Activated CD8-positive, alpha-beta memory T cell treated with anti-CD3 and anti-CD28 coated beads, Interleukin-2, amount 50 U/mL, for 24 hours (primary cell): ENCODE measurements at regions not wholly inside any gene's neighbourhood (a gene's known extent, or its start where the extent isn't known, plus 50 kb on each side); places are given as distances from the start of the nearest gene placed in this dataset.

Experiments
- DNase-seq: peaks from one replicate; pipeline ENCODE4 v3.0.0-alpha.2; 2020; ENCODE audit errors: extremely low read depth

DNA sequence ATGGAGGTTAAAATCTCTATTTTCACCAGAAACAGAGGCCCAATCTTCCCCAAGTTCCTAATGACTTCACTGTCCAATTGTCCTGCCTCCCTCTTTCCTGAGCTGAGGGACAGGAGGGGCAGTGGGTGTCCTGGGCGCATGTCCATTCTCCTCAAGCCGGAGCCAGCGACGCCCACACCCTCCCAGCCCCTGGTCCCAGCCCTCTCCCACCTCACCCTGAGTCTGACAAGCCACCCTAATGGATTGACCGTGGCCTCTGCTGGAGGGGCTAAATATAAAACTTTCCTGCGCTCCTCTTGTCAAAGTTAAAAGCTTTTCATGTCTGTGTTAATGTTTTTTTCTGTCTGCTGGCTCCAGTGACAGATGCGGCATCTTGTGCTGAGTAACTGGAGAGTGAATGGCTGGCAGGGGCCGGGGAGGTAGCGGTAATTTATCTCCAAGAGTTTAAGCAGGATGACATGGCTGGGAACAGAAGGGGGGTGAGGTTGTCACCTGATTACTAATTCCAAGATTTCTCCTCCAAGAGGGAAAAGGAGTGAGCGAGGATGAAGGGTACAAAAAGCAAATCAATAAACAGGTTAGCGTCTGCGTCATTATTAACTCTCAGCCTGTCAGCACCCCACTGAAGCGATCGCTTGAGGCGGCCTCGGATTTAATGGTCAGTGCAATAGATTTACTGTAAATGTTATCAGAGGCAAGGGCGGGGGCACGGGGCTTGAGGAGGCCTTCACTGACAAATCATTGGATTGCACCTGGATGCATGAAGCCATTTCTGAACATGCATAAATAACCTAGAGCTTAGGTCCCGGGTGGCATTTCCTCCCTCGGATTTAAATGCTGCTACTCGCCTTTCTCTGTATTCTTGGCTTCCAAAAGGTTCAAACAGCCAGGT lies 118.1 kb upstream of the MAFB start:
- no peak for DNase-seq

DNA sequence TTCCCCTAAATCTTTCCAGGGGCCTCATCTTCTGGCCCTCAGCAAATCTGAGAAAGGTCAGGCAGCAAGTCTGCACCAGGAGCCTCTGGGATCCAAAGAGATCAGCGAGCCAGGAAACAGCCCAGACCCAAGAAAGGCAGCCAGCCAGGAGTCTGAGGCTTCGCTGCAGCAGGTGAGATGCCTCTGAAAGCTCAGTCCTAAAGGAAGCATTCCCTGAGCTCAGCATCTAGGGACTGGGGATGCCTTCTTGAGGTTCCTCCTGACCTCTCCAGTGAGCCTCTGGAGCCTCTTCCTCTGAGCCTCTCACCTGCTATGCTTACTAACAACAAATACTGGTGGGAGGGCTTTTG lies 118.8 kb upstream of the MAFB start:
- no peak for DNase-seq

DNA sequence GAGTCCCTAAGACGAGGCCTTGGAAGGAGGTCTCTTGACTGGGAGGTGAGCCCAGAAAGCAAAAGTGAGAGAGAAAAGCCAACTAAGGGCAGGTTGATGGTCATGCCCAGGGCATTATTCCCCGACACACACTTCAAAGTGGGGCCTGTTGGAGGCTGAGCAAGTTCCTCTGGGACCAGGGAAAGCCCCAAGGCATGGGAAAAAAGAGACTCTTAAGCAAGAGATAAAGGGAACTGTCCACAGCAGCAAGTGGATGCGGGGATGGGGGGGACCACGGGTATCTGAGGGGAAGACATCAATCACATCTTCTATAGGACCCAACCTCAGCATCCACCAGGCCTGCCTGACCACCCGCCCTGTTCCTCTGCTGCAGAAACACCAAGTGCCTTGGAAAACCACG lies 119.9 kb upstream of the MAFB start:
- DNase-seq: no peak

DNA sequence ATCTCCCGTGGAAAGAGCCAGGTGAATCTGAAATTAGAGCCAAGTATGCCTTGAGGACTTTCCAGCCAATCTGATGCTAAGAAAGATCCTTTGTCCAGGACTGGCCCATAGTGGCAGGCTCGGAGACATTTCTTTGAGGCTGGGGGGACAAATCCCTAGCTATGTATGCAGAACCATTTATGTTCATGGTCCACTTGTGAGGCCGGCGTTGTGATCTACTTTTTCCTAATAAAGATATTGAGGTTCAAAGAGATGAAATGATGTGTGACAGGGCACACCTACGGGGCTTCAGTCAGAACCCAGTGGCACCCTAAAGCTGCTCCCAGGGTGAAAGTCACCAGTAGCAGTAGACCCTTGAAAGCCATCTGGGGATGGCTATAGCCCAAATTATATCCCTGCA lies 120.3 kb upstream of the MAFB start:
- DNase-seq: no peak

DNA sequence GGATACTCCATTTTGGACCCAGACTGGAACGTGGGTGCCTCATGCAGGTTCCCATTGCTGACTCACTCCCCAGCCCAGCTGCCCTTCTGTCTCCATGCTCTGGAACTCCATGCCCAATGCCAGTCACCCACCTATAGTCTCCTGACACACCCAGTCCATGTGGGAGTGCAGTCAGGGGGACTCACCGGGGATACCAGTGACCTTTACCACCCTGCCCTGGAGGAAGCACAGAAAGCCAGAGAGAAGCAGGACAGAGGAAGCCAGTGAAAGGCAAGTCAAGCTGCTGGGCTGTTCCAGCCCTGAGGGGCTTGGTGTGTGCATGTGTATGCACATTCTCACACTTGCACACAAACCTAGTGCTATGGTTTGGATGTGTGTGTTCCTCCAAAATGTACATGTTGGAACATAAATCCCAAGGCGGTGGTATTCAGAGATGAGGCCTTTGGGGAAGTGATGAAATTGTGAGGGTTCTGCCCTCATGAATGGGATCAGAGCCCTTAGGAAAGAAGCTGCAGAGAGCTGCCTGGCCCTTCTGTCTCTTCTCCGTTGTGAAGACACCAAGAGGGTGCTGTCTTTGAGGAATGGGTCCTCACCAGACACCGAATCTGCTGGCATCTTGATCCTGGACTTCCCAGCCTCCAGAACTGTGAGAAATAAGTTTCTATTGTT lies 121.4 kb upstream of the MAFB start:
- DNase-seq: no peak

DNA sequence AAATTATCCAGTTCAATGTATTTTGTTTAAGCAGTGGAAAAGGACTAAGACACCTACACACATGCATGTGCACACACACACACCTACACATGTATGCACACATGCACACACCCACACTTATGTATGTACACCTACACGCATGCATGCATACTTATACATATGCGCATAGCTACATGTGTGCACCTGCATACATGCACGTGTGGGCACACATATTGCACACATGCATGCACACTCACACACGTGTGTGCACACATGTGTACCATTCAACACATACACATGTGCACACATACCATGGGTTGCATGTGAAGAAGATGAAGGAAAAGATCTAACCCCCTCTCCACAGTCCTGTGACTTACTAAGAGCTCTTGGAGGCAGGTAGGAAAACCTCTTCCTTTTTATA lies 122.0 kb upstream of the MAFB start:
- no peak for DNase-seq

DNA sequence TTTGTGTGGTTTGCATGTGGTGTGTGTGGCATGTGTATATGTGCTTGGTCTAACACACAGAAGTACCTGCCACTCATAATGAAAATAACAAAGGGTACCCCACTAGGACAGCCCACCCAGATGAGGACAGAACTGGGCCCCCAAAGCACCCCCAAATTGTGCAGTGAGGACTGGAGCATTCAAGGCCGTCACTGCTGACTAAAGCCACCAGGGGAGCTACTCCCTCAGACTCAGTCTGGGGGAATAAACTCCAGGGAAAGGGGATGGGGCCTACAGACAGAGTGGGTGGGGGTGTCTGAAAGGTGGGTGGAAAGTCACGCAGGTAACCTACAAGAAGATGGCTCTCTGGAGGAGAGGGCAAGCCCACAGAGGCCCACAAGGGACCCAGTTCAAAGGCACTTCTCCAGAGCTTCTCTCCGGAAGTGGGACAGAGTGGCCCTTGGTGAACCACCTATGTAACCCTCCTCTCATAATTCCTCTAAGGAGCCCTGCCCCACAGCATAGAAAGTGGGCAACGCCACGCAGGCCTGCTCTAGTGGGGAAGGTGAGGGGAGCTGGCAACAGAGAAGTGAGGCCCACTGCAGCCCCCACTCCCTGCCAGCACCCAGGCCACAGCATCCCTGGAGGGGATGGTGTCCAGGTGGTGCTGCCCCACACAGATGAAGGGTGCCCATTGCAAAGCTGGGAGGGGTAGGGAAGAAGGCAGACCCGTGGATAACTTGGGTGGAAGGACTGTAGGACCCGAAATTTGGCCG lies 122.8 kb upstream of the MAFB start:
- DNase-seq: no peak

DNA sequence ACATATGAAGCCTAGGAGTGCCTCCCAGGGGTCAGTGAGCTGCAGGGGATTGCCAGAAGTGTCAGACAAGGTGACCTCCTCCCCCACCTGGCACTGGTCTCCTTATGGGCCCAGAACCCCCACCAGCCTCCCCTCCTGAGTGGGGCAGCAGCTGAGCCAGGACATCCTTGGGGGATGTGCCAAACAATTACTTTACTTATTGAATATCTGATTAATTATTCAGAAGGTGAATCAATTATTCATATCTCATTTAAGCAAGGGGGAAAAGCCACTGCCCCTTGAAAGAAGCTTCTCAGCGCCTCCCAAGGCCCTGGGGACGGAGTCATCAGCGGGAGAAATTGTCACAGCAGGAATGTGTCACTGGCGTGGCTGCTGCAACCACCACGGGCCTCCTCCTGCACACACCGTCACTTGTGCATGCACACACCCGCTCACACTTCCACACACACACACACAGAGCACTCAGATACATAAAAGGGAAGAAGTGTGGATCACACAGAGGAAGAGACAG lies 123.4 kb upstream of the MAFB start:
- DNase-seq: no peak

DNA sequence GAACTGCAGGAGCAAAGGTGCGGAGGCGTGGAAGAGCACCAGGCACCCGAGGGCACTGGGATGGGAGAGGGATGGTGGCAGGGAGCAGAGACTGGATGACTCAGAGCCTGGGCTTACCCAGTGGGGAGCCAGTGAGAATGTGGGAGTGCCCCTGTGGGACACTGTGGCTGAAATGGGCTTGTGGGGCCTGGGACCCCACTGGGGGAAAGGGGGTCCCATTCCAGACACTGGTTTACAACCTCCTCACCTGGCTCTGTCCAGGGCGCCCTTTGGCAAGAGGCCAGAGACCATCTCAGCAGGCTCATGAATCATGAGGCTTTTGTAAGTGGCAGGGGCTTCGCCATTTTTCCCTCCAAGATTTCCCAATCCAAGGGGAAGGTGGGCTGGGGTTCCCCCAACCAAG lies 124.0 kb upstream of the MAFB start:
- no peak for DNase-seq

DNA sequence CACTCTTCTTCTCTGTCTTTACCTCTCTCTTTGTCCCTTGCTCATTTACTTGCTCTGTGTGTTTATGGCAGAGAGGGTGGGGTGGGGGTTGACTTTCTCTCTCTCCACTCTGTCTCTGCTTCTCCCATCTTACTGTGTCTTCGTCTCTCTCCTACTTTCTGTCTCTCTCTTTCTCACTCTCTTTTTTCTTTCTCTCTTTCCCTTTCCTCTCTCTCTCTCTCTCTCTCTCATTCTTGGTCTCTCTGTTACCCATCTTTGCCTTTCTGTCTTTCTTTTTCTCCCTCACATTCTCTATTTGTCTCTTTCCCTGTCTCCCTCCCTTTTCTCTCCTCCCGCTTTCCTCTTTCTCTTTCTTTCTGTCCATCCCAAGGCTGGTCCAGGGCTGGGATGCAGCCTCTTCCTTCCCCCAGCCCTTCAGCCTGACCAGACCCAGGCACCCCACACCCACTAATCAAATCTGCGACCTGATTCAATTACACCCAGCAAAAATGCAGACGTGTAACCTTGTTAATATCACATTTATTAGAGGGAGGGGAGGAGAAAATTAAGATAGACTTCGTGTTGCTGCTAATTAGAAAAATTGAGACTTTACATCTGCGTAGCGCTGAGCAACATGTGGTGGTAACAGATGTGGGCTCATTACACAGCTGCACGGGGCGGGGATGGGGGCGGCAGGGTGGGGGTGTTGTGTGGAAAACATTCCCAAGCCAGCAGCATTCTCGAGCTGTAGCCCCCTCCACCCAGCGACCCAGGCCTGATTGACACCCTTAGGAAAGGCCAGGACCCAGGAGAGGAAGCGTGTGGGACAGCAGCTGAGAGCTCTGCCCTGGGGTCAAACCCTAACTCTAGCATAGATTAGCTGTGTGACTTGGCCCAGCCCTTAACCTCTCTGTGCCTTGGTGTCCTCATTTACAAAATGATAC lies 124.9 kb upstream of the MAFB start:
- DNase-seq: no peak

DNA sequence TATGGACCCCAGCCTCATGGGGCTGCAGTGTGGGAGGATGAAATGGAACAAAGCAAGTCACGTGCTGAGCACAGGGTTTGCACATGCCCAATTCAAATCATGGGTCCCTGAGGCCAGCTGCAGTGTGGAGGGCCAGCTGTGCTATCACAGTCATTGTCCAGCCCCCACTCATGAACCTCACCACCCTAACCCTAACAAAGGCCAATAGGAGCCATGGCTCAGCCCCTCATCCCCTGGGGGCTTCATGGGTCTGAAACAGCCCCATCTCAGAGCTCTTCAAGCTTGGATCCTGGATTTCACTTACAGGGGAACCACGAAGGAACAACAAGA lies 125.6 kb upstream of the MAFB start:
- DNase-seq: no peak

DNA sequence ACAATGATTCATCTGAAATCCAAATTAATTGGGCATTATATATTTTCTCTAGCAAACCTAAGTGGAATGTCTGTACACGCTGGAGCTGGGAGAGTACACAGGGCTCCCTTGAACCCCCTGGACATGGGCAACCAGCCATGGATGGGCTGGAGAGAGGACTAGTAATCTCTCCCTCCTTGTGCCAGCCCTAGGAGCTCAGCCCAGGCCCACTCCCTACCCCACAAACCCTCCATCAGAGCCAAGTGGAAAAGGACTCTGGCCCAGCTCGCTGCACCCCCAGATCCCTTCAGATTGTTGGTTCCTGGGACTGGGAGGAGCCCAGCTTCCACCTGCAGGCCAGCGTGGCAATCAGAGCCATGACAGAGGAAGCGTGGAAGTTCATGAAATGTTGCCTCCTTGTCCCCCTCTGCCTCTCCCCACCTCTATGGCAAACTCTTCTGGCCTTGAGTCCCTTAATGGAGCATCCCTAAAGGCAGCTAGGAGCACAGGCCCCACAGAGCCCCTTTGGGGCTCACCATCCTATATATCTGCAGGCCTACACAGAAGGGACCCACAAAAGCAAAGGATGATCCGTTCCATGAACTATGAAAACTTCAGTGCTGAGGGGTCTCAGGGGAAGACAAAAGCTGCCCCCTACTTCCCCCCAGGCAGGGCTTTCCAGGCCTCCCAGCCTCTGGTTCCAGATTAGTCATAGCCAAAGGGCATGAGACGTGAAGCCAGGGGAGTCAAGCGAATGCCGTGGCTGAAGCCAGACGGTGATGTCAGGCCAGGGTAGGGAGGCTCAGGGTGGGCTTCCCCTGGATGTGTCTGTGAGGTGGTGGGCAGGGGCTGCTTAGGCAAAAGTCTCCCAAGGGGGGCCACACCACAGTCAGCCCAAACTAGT lies 126.4 kb upstream of the MAFB start:
- no peak for DNase-seq

DNA sequence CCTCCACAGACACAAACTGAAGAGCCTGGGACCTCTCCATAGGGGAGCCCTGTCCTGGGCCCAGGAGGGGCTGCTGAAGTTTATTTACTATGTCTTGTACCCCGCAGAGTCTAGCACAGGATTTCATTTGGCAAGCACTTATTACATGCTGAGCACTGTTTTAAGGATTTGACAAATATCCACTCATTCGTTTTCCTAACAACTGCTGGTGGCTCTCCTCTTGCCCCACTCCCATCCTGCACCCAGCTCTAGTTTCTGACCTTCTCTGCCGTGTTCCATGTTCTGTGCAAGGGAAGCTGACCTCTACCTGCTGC lies 127.0 kb upstream of the MAFB start:
- DNase-seq: no peak

DNA sequence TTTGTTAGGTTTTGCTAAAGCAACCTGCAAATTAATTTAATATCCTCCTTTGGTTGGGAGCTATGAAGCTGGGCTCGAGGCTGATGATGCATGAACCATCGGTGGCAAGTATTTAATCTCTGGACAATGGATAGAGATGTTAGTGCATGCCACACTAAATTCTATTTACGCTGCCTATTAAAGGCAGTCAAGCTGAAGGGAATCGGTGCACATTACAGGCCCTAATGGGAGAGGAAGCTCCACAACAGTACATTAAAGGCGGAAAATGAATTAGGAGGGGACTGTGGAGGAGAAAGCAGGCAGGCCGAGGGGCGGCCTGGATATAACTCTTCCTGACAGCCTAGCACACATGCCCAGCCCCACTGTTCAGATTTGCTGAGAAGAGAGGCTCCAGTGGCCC lies 132.4 kb upstream of the MAFB start:
- no peak for DNase-seq

DNA sequence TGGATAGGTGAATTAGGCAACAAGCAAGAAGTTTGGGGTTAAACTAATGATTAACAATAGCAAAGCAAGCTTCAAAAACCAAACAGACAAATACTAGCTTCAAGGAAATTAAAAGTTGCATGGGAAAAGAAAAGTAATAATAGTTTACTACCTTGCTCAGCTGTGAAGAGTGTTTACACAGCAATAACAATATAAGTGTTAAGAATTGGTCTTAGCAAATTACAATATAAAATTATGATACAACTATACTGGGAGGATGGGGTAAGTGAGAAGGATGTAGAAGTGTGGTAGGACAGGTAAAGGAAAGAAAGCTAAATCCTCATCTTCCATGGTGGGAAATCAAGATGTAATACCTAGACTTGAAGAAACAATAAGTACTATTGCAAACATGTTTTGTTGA lies 137.7 kb upstream of the MAFB start:
- no peak for DNase-seq

DNA sequence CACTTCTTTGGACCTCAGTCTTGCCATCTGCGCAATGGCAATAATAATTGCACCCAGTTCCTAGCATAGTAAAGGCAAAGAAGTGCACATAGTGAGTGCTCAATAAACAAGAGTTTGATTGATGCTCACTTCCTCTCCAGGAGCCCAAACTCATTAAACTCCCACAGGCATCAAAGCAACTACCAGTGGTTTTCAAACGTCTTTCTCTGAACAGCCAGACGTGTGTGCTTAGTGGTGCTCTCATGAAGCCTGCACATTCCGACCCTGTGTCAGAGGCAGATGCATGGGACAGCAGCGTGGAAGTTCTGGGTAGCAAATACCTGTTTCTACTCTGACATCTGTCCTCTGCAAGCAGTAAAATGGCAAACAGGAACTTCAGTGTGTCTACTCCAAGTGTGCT lies 146.3 kb upstream of the MAFB start:
- no peak for DNase-seq

DNA sequence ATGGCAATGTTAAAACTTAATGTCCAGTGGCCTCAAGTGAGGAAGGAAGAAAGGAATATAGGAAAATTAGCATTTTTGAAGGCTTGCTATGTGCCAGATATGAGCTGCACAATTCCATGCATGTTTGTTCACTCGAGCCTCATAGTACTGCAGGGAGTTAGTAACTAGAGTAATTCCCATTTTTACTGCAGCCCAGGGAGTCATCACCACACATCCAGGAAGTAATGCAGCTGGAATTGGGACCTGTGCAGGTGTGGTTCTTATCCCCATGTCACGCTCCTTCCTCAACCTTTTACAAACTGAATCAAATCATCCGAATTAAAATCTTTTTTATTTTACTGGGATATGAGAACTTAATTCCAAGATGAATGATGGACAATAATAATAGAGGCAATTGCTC lies 149.5 kb upstream of the MAFB start:
- no peak for DNase-seq

DNA sequence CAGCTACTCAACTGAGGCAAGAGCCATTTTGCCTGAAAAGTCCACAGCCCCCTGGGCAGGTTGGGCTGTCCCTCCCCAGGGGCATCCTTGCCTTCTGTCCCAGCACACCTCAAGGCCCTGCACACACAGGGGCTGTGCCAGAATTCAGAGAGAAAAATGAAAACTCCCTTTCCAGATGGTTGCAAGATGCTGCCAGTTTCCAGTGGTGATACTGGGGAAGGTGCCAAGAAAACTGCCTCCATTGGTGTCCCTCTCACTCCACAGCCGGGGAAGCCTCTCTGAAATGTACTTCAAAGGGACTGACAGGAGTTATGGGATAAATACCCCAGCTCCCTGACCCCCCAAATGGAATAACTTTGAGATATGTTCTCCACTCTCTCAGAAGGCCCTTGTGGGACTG lies 154.2 kb upstream of the MAFB start:
- no peak for DNase-seq

DNA sequence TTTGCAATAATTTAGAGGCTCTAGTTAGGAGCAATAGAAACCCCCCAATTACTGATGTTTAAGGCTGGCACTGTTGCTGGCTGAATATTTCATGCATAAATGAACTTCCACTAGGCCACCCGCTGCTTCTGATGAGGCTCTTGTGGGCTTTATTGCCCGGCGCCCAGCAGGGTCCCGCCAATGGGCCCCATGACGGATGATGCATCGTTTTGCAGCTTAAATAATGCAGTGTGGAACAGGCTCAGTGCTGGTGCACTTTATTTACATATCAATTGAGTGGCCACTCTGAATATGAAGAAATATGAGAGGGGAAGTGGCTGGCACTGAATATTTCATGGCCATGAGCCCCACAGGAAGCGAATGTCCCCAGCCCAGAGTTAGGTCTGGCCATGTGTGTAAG lies 155.3 kb upstream of the MAFB start:
- DNase-seq: no peak

DNA sequence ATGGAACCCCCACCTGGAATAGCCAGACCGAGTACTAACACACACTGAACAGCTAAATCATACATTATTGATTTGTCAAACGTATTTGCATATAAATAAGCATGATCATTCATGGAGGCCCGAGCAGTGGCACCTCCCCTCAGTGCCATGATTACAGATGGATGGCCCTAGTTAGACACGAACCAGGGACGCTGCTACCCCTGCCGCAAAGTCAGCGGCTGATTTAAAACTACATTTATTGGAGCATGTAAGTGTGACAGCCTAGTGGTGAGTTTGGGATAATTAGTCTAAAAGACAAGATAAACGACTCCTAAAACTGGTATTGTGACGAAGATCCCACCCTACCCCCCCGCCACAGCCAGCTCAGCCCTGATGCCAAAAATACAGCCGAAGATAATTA lies 159.1 kb upstream of the MAFB start:
- no peak for DNase-seq

DNA sequence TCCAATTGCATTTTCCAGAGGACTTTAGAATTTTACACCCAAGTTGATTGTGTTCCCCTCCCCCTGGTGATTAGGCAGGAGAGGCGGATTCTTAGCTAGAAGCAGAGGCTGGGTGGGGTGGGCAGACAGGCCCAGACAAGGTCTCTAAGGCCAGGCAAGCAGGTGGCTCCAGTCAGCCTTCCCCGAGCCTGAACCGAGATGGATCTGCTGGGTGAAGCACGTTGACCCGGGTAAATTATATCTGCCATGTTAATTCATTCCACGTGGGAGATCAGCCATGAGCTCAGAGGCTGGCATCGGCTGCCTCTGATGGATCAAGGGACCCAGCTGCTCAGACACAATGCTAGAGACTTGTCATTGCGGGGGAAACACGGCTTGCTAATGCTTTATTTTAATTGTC lies 159.5 kb upstream of the MAFB start:
- DNase-seq: no peak
